Chondrocyte (in vitro differentiated cells): ENCODE measurements at regions not wholly inside any gene's neighbourhood (a gene's known extent, or its start where the extent isn't known, plus 50 kb on each side); places are given as distances from the start of the nearest gene placed in this dataset.

Experiments used
- DNase-seq: peaks from one replicate; pipeline ENCODE4 v3.0.0; 2021; ENCODE audit warnings: mixed read lengths, low spot score
- H3K27ac Mint-ChIP-seq: one replicate; pipeline ENCODE4 v1.8.0; 2021; ENCODE audit warnings: mild to moderate bottlenecking, moderate library complexity, mixed read lengths; ENCODE audit not compliant: unreplicated experiment
- H3K27me3 Mint-ChIP-seq: 2 replicates; pipeline ENCODE4 v1.8.0; 2021; ENCODE audit warnings: low read depth, mixed read lengths
- H3K36me3 Mint-ChIP-seq: 2 replicates; pipeline ENCODE4 v1.8.0; 2021; ENCODE audit warnings: low read depth, mixed read lengths
- H3K4me1 Mint-ChIP-seq: 2 replicates; pipeline ENCODE4 v1.8.0; 2021; ENCODE audit warnings: low read depth, mild to moderate bottlenecking, mixed read lengths
- H3K4me3 Mint-ChIP-seq: one replicate; pipeline ENCODE4 v1.8.0; 2021; ENCODE audit warnings: mild to moderate bottlenecking, moderate library complexity, mixed read lengths; ENCODE audit not compliant: unreplicated experiment
- H3K9me3 Mint-ChIP-seq: 2 replicates; pipeline ENCODE4 v1.8.0; 2021; ENCODE audit warnings: low read depth, mixed read lengths
- TF ChIP-seq, protein P1 (sequence below): fragments of 200-600 bp; sonication (generic); IDR thresholded peaks from 2 replicates; pipeline ENCODE4 v1.5.0; 2021; ENCODE audit warnings: antibody characterized with exemption, mild to moderate bottlenecking, moderate library complexity

DNA sequence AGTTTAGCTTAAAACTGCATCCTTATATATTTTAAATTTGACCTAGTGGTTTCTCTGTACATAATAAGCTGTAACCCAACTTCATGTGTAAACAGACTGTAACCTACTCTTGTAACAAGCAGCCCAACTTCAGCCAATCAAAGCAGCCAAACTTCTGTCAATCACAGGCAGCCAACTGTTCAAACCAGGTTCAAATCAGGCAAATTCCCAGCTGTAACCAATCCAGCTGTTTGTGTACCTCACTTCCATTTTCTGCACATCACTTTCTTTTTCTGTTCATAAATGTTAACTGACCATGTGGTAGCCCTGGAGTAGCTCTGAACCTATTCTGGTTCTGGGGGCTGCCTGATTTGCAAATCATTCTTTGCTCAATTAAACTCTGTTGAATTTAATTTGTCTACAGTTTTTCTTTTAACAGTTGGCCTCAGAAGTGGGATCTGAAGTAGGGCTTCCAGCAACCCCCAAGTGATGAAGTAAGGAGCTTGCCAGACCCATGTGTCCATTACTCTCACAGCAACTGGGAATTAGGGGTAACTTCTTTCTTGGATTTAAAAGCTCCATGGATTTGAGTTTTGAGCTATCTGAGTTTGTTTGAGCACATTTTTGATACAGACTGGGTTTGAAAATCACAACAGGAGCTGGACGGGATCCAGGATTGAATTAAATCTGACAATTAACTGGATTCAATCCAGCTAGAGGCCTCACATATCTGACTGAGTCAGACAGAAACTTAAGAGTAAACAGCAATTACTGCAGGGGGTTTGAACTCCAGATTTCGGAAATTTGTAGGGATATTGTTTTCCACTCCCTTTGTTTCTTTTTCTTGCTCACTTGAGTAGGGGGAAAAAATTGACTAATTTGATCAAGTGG is 1569.7 kb upstream of the SLC39A10 start:
- Mint-ChIP-seq H3K4me3 (no peak overlapping the region), H3K27ac (no peak overlapping the region), H3K27me3 (no peaks in the 10 kb centered on the region), H3K9me3 (no peaks in the 10 kb centered on the region), H3K4me1 (peaks cover 4% of the 10 kb centered on the region), H3K36me3 (no peaks in the 10 kb centered on the region)
- TF ChIP-seq, protein P1, sequence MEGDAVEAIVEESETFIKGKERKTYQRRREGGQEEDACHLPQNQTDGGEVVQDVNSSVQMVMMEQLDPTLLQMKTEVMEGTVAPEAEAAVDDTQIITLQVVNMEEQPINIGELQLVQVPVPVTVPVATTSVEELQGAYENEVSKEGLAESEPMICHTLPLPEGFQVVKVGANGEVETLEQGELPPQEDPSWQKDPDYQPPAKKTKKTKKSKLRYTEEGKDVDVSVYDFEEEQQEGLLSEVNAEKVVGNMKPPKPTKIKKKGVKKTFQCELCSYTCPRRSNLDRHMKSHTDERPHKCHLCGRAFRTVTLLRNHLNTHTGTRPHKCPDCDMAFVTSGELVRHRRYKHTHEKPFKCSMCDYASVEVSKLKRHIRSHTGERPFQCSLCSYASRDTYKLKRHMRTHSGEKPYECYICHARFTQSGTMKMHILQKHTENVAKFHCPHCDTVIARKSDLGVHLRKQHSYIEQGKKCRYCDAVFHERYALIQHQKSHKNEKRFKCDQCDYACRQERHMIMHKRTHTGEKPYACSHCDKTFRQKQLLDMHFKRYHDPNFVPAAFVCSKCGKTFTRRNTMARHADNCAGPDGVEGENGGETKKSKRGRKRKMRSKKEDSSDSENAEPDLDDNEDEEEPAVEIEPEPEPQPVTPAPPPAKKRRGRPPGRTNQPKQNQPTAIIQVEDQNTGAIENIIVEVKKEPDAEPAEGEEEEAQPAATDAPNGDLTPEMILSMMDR = no peak
- DNase-seq = no peak

DNA sequence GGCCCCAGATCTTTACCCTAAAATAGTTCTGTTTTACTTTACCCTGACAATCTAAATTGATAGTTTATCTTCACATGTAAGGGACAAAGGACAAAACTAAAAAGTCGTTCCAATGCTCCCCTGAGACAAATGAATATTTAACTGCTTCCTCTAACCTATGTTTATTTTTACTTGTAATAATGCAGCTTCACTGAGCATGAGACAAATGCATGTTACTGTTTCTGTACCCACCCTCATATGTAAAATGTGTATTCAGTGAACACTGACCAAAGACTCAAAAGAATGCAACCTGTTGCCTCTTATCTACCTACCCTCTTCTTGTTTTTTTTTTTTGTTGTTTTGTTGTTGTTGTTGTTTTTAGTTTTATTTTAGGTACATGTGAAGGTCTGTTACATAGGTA is 1570.9 kb upstream of the SLC39A10 start:
- H3K9me3 Mint-ChIP-seq = no peaks in the 10 kb centered on the region
- H3K27ac Mint-ChIP-seq = no peak overlapping the region
- no peaks in the 10 kb centered on the region for H3K27me3 Mint-ChIP-seq
- TF ChIP-seq, protein P1 = no peak
- no peak for DNase-seq
- H3K4me1 Mint-ChIP-seq = peaks cover 4% of the 10 kb centered on the region
- H3K36me3 Mint-ChIP-seq = no peaks in the 10 kb centered on the region
- H3K4me3 Mint-ChIP-seq = no peak overlapping the region

- Mint-ChIP-seq H3K36me3 (no peaks in the 10 kb centered on the region), H3K4me1 (no peaks in the 10 kb centered on the region), H3K27me3 (peaks cover 4% of the 10 kb centered on the region), H3K27ac (no peak overlapping the region), H3K4me3 (no peak overlapping the region), H3K9me3 (no peaks in the 10 kb centered on the region)
- TF ChIP-seq, protein P1 = no peak
- no peak for DNase-seq
Measured at GRCh38 chr2:194079989-194080388, 1577.0 kb upstream of the SLC39A10 start.

DNA sequence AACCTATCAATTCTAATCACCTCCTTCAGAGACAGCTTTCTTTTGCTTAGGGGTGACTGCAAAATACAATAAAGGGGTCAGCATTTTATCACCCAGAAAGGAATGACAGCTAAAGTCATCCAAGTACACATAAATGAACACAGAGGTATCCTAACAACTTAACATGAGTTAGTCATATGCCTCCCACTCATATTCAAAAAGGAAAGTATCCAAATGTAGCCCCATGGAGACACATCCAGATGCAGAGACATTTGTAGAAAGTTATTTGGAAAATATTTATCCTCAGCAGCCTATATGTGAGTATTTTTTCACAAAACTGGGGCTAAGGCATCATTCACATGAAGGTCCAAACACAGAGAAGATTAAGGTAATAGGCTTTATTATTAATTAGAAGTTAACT is 1579.7 kb upstream of the SLC39A10 start:
- Mint-ChIP-seq H3K4me1 (no peaks in the 10 kb centered on the region), H3K4me3 (no peak overlapping the region), H3K27me3 (peaks cover 4% of the 10 kb centered on the region), H3K36me3 (no peaks in the 10 kb centered on the region), H3K27ac (no peak overlapping the region), H3K9me3 (no peaks in the 10 kb centered on the region)
- no peak for DNase-seq
- TF ChIP-seq, protein P1 = no peak

DNA sequence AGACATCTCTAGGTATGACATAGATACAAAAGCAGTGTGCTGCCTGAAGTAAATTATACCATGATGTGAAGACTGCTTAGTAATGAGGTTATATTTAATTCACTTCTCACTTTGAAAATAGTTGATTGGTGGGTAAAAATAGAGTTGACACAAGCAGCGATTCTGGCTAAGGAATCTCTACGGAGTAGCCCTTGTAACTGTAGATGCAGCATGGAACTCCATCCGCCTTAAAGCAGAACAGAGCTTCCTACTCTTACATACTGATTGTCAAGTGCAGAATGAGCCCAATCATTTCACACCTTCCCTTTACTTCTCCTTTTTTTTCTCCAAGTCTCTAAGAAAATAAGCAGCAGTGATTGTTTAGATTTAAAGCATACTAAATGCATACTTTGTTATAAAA is 1594.6 kb upstream of the SLC39A10 start:
- Mint-ChIP-seq H3K27me3 (no peaks in the 10 kb centered on the region), H3K9me3 (peaks cover 4% of the 10 kb centered on the region), H3K4me3 (no peak overlapping the region), H3K36me3 (no peaks in the 10 kb centered on the region), H3K27ac (no peak overlapping the region), H3K4me1 (no peaks in the 10 kb centered on the region)
- no peak for DNase-seq
- TF ChIP-seq, protein P1 = no peak
